IMR-90 (cell line): ENCODE measurements at regions not wholly inside any gene's neighbourhood (a gene's known extent, or its start where the extent isn't known, plus 50 kb on each side); places are given as distances from the start of the nearest gene placed in this dataset.

Experiments
- CHD1 ChIP-seq: IDR thresholded peaks from 2 replicates; pipeline ENCODE4 v1.6.1; 2012; ENCODE audit warnings: low read depth, low read length, improper control_type of control experiment
- CTCF ChIP-seq: conservative IDR thresholded peaks from 2 replicates; pipeline ENCODE4 v1.5.1; 2012; ENCODE audit warnings: mild to moderate bottlenecking, low read depth, low read length, improper control_type of control experiment
- FOS ChIP-seq: fragments of 150-350 bp; IDR thresholded peaks from 2 replicates; pipeline ENCODE4 v1.6.1; 2016; ENCODE audit warnings: low read depth, low read length
- MXI1 ChIP-seq: IDR thresholded peaks from 2 replicates; pipeline ENCODE4 v1.6.1; 2012; ENCODE audit warnings: low read depth, mild to moderate bottlenecking, low read length, moderate library complexity, borderline replicate concordance
- POLR2A ChIP-seq: IDR thresholded peaks from 2 replicates; pipeline ENCODE4 v1.6.1; 2012; ENCODE audit warnings: mild to moderate bottlenecking, low read depth, low read length
- USF2 ChIP-seq: fragments of 150-350 bp; IDR thresholded peaks from 2 replicates; pipeline ENCODE4 v1.6.1; 2017; ENCODE audit warnings: mild to moderate bottlenecking, antibody characterized with exemption, low read length, low read depth
- TF ChIP-seq, protein P1 (sequence below): fragments of 150-350 bp; IDR thresholded peaks from 2 replicates; pipeline ENCODE4 v1.6.1; 2016; ENCODE audit warnings: low read depth, mild to moderate bottlenecking, low read length, moderate library complexity, borderline replicate concordance

GRCh38 chr20:51995551-51995951 lies 193.2 kb upstream of the SALL4 start:
- TF ChIP-seq CTCF (no peak), CHD1 (no peak), MXI1 (no peak), POLR2A (no peak), FOS (no peak), USF2 (no peak)
- TF ChIP-seq, protein P1, sequence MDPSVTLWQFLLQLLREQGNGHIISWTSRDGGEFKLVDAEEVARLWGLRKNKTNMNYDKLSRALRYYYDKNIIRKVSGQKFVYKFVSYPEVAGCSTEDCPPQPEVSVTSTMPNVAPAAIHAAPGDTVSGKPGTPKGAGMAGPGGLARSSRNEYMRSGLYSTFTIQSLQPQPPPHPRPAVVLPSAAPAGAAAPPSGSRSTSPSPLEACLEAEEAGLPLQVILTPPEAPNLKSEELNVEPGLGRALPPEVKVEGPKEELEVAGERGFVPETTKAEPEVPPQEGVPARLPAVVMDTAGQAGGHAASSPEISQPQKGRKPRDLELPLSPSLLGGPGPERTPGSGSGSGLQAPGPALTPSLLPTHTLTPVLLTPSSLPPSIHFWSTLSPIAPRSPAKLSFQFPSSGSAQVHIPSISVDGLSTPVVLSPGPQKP = no peak
